Loucy (cell line): ENCODE measurements at regions not wholly inside any gene's neighbourhood (a gene's known extent, or its start where the extent isn't known, plus 50 kb on each side); places are given as distances from the start of the nearest gene placed in this dataset.

Source experiments
- H2AFZ ChIP-seq: fragments of 200-600 bp; sonication (generic); 2 replicates; pipeline ENCODE4 v1.6.0; 2016; ENCODE audit warnings: antibody characterized with exemption, mild to moderate bottlenecking, low read length, moderate library complexity
- H3F3A ChIP-seq: fragments of 200-600 bp; 2 replicates; pipeline ENCODE4 v1.6.0; 2016; ENCODE audit warnings: antibody characterized with exemption, low read depth, mild to moderate bottlenecking
- H3K27me3 ChIP-seq: fragments of 200-600 bp; sonication (generic); 2 replicates; pipeline ENCODE4 v1.6.1; 2014; ENCODE audit warnings: low read length, mild to moderate bottlenecking; ENCODE audit not compliant: insufficient read depth, poor library complexity, severe bottlenecking
- H3K36me3 ChIP-seq: fragments of 200-600 bp; sonication (generic); 2 replicates; pipeline ENCODE4 v1.6.1; 2016; ENCODE audit warnings: low read length; ENCODE audit not compliant: insufficient read depth
- H3K4me1 ChIP-seq: fragments of 200-600 bp; sonication (generic); 2 replicates; pipeline ENCODE4 v1.5.1; 2014; ENCODE audit warnings: low read length, mild to moderate bottlenecking; ENCODE audit not compliant: insufficient read depth, poor library complexity, severe bottlenecking
- H3K4me2 ChIP-seq: fragments of 200-600 bp; sonication (generic); 2 replicates; pipeline ENCODE4 v1.6.0; 2014; ENCODE audit warnings: antibody characterized with exemption, low read length, low read depth, mild to moderate bottlenecking; ENCODE audit not compliant: poor library complexity, severe bottlenecking
- H3K4me3 ChIP-seq: fragments of 200-600 bp; sonication (generic); 2 replicates; pipeline ENCODE4 v1.5.1; 2014; ENCODE audit warnings: low read length, mild to moderate bottlenecking, mixed read lengths; ENCODE audit not compliant: poor library complexity, severe bottlenecking
- H3K79me2 ChIP-seq: fragments of 200-600 bp; sonication (generic); 2 replicates; pipeline ENCODE4 v1.6.1; 2014; ENCODE audit warnings: low read length; ENCODE audit not compliant: insufficient read depth
- H3K9ac ChIP-seq: fragments of 200-600 bp; sonication (generic); 2 replicates; pipeline ENCODE4 v1.6.0; 2014; ENCODE audit warnings: mild to moderate bottlenecking, low read depth, low read length, moderate library complexity; ENCODE audit not compliant: poor library complexity, severe bottlenecking
- H3K9me2 ChIP-seq: fragments of 200-600 bp; sonication (generic); replicated peaks from 2 replicates; pipeline ENCODE4 v1.6.1; 2016; ENCODE audit warnings: low read depth, low read length, mixed read lengths
- H3K9me3 ChIP-seq: fragments of 200-600 bp; sonication (generic); 2 replicates; pipeline ENCODE4 v1.6.1; 2014; ENCODE audit warnings: mild to moderate bottlenecking, antibody characterized with exemption, low read length, low read depth; ENCODE audit not compliant: insufficient read depth
- H4K20me1 ChIP-seq: fragments of 200-600 bp; sonication (generic); 2 replicates; pipeline ENCODE4 v1.6.0; 2014; ENCODE audit warnings: antibody characterized with exemption, low read length, mild to moderate bottlenecking; ENCODE audit not compliant: insufficient read depth, poor library complexity, severe bottlenecking
- CTCF ChIP-seq: fragments of 200-600 bp; sonication (generic); conservative IDR thresholded peaks from 2 replicates; pipeline ENCODE4 v1.5.1; 2014; ENCODE audit warnings: mild to moderate bottlenecking, antibody characterized with exemption, low read length
- EZH2phosphoT487 ChIP-seq: fragments of 200-600 bp; IDR thresholded peaks from 2 replicates; pipeline ENCODE4 v1.6.1; 2018; ENCODE audit warnings: antibody characterized with exemption, mild to moderate bottlenecking, moderate library complexity, borderline replicate concordance

- Histone ChIP-seq H3K4me3 (no peak overlapping the region), H3K36me3 (no peaks in the 10 kb centered on the region), H3K27me3 (no peaks in the 10 kb centered on the region), H3K4me2 (no peak overlapping the region), H3K4me1 (peaks cover 8% of the 10 kb centered on the region), H3F3A (no peaks in the 10 kb centered on the region), H3K9me3 (no peaks in the 10 kb centered on the region), H4K20me1 (no peaks in the 10 kb centered on the region), H3K9ac (no peak overlapping the region), H3K9me2 (no peaks in the 10 kb centered on the region), H2AFZ (no peak overlapping the region), H3K79me2 (peaks cover 78% of the 10 kb centered on the region)
- TF ChIP-seq EZH2phosphoT487 (no peak), CTCF (no peak)
Measured at GRCh38 chr21:31524140-31524539, 135.4 kb upstream of the SOD1 start.

- no peaks in the 10 kb centered on the region for H3K9me2 ChIP-seq
- no peaks in the 10 kb centered on the region for H4K20me1 ChIP-seq
- no peak overlapping the region for H3K4me3 ChIP-seq
- no peak overlapping the region for H3K4me2 ChIP-seq
- no peaks in the 10 kb centered on the region for H3K27me3 ChIP-seq
- no peaks in the 10 kb centered on the region for H3K36me3 ChIP-seq
- no peak overlapping the region for H2AFZ ChIP-seq
- peaks cover 20% of the 10 kb centered on the region for H3K4me1 ChIP-seq
- H3F3A ChIP-seq, result peaks cover 6% of the 10 kb centered on the region; the same call in 1 of the 2 replicates
- H3K9me3 ChIP-seq, result no peaks in the 10 kb centered on the region
- no peak overlapping the region for H3K9ac ChIP-seq
- TF ChIP-seq EZH2phosphoT487 (no peak), CTCF (no peak)
- H3K79me2 ChIP-seq, result peaks cover 64% of the 10 kb centered on the region
Measured at GRCh38 chr21:31521515-31521914, 138.0 kb upstream of the SOD1 start.

- no peak overlapping the region for H2AFZ ChIP-seq
- H3K9me2 ChIP-seq, result no peaks in the 10 kb centered on the region
- H3K4me1 ChIP-seq, result peaks cover 20% of the 10 kb centered on the region
- H3K9ac ChIP-seq, result no peak overlapping the region
- no peak for TF ChIP-seq EZH2phosphoT487
- no peak for TF ChIP-seq CTCF
- H3F3A ChIP-seq, result peaks cover 6% of the 10 kb centered on the region; the same call in 1 of the 2 replicates
- H3K27me3 ChIP-seq, result no peaks in the 10 kb centered on the region
- H3K9me3 ChIP-seq, result no peaks in the 10 kb centered on the region
- peaks cover 69% of the 10 kb centered on the region for H3K79me2 ChIP-seq
- no peak overlapping the region for H3K4me2 ChIP-seq
- no peaks in the 10 kb centered on the region for H3K36me3 ChIP-seq
- no peak overlapping the region for H3K4me3 ChIP-seq
- H4K20me1 ChIP-seq, result no peaks in the 10 kb centered on the region
Measured at GRCh38 chr21:31520561-31521098, 138.9 kb upstream of the SOD1 start.
